Right lobe of liver (tissue), 6 donors: ENCODE measurements at regions not wholly inside any gene's neighbourhood (a gene's known extent, or its start where the extent isn't known, plus 50 kb on each side); places are given as distances from the start of the nearest gene placed in this dataset.

Source experiments
- ATAC-seq, 4 donors: fragments of 200-7000 bp; cut with Tn5 transposase; one replicate each; pipeline ENCODE4 v1.9.1; 2020; ENCODE audit warnings: mild to moderate bottlenecking in 4 of 4, moderate library complexity in 4 of 4
- DNase-seq, 3 donors: peaks; one replicate each; pipeline ENCODE4 v3.0.0-alpha.2; 2020
- H3K27ac ChIP-seq, 3 donors: fragments of 200-600 bp; one replicate each; pipeline ENCODE4 v1.8.0; 2022
- H3K27me3 ChIP-seq, 2 donors: fragments of 200-600 bp; one replicate each; pipeline ENCODE4 v1.8.0; 2022
- H3K36me3 ChIP-seq, 4 donors: fragments of 200-600 bp; sonication (generic) in 1 of 4; one replicate each; pipeline versions ENCODE4 v1.5.1 to v1.8.0; 2017 to 2022; ENCODE audit warnings: control low read depth in 1 of 4
- H3K4me1 ChIP-seq, 4 donors: fragments of 200-600 bp; sonication (generic) in 1 of 4; one replicate each; pipeline versions ENCODE4 v1.5.1 to v1.8.0; 2017 to 2022; ENCODE audit warnings: control low read depth in 1 of 4
- H3K4me3 ChIP-seq, 3 donors: fragments of 200-600 bp; one replicate each; pipeline ENCODE4 v1.8.0; 2022
- H3K9me3 ChIP-seq, 4 donors: fragments of 200-600 bp; sonication (generic) in 1 of 4; one replicate each; pipeline versions ENCODE4 v1.5.1 to v1.8.0; 2017 to 2022; ENCODE audit warnings: control low read depth in 1 of 4
- POLR2A ChIP-seq: fragments of 450-650 bp; IDR thresholded peaks from one replicate; pipeline ENCODE4 v1.6.1; 2017; ENCODE audit warnings: antibody characterized with exemption, mild to moderate bottlenecking
- WGBS: methylation state at CpG from one replicate; pipeline ENCODE4 v1.1.6; 2018; ENCODE audit warnings: low coverage, low lambda C conversion rate; ENCODE audit not compliant: insufficient coverage; ENCODE audit errors: missing lambda C conversion rate; 5-methylcytosine and 5-hydroxymethylcytosine counted together
- intact Hi-C, 2 donors: fragments of 100-400 bp; cut with DNase I; formaldehyde crosslinking; loops; one replicate each; pipeline versions ENCODE4 v1.11.2 to v1.14.1; 2022
- TF ChIP-seq, protein P1 (sequence below), 4 donors: fragments of 200-600 bp in 3 of 4; fragments of 450-650 bp in 1 of 4; IDR thresholded peaks; one replicate each; pipeline versions ENCODE4 v1.5.1 to v1.8.0; 2016 to 2022; ENCODE audit warnings: antibody characterized with exemption in 4 of 4, mild to moderate bottlenecking in 2 of 4
- donor health status: DM: no; HTN: yes; CAD: no.
- donor health status: DM: no; HTN: no; CAD: no.
- donor health status: DM: no; HTN: no; CAD: no.
- donor health status: DM: no; HTN: yes; CAD: no.
- donor health status: DM: no; HTN: yes; CAD: no.

DNA sequence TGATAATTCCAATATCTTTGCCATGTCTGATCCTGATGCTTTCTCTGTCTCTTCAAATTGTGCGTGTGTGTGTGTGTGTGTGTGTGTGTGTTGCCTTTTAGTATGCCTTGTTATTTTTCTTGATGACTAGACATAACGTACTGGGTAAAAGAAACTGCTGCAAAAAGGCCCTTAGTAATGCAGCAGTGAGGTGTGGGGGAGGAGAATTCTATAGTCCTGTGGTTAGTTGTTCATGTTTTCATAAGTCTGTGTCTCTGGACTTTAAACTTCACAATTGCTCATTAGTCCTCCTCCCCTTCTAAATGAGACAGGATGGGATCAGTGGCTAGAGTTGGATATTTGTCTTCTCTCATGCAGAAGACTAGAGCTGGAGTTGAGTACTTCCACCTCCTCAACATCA is 346.2 kb upstream of the IRX1 start:
- WGBS, result 48% methylated on average over 2 of the region's 2 CpGs
- H3K4me3 ChIP-seq, result no peak overlapping the region
- no peak overlapping the region for H3K27ac ChIP-seq
- H3K27me3 ChIP-seq, result no peaks in the 10 kb centered on the region
- TF ChIP-seq, protein P1, sequence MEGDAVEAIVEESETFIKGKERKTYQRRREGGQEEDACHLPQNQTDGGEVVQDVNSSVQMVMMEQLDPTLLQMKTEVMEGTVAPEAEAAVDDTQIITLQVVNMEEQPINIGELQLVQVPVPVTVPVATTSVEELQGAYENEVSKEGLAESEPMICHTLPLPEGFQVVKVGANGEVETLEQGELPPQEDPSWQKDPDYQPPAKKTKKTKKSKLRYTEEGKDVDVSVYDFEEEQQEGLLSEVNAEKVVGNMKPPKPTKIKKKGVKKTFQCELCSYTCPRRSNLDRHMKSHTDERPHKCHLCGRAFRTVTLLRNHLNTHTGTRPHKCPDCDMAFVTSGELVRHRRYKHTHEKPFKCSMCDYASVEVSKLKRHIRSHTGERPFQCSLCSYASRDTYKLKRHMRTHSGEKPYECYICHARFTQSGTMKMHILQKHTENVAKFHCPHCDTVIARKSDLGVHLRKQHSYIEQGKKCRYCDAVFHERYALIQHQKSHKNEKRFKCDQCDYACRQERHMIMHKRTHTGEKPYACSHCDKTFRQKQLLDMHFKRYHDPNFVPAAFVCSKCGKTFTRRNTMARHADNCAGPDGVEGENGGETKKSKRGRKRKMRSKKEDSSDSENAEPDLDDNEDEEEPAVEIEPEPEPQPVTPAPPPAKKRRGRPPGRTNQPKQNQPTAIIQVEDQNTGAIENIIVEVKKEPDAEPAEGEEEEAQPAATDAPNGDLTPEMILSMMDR (IDR thresholded peaks at IDR 0.05), result no peak
- TF ChIP-seq POLR2A, result no peak
- no peaks in the 10 kb centered on the region for H3K4me1 ChIP-seq
- no peak for ATAC-seq
- H3K9me3 ChIP-seq, result no peaks in the 10 kb centered on the region
- no peaks in the 10 kb centered on the region for H3K36me3 ChIP-seq
- intact Hi-C loops, result no loop called here
- no peak for DNase-seq

DNA sequence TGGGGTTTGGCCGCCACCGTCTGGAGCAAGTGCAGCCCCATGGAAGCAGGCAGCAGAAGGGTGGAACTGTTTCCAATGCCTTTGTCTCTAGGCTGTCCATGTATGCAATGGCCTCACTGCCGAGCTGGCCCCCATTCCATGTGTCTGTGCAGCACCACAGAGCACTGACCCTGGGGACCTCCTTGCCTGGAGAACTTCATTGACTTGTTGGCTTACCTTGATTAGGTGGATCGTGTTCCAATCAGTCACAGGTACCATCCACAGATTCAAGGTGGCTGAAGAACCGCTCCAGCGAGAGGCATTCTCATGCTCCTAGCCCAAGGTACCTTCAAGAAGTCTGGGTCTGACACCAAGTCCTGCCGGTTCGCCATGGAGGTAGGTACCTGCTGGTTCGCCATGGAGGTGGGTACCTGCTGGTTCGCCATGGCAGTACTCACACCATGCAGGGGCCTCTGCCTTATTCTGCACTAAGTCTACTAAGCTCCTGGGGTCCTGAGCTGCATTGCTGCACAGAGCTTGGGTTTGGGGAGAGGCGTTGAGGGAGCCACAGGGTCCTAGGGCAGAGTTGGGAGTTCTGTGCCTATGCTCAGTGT is 358.3 kb upstream of the IRX1 start:
- DNase-seq (no peak), ATAC-seq (no peak)
- intact Hi-C loops, result no loop called here

DNA sequence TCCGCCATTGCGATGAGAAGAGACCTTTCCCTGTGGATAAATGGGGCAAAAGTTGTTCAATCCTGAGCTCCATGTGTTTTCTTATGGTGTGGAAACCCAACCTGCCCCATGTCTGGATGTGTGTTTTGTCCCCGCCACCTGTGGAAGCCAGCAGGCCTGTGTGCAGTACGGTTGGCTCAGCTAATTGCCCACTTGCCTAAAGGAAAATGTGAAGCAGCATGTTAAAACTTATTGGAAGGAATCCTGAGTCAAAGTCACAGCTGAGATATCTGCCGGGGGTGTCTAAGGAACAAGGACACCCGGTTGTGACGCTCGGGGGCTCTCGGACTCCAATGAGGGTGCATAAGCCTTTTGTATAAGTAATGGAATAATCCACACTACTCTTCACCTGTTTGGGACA is 361.1 kb upstream of the IRX1 start:
- Histone ChIP-seq H3K27ac (no peak overlapping the region), H3K4me3 (no peak overlapping the region), H3K4me1 (no peaks in the 10 kb centered on the region), H3K27me3 (no peaks in the 10 kb centered on the region), H3K9me3 (no peaks in the 10 kb centered on the region), H3K36me3 (no peaks in the 10 kb centered on the region)
- ATAC-seq (no peak), DNase-seq (no peak)
- 77% methylated on average over 7 of the region's 9 CpGs for WGBS
- TF ChIP-seq, protein P1 (IDR thresholded peaks at IDR 0.05), result no peak
- TF ChIP-seq POLR2A, result no peak
- intact Hi-C loops, result no loop called here

More for the DNA sequence above, 358.3 kb upstream of the IRX1 start:
- H3K36me3 ChIP-seq, result no peaks in the 10 kb centered on the region
- no peak overlapping the region for H3K27ac ChIP-seq
- no peaks in the 10 kb centered on the region for H3K27me3 ChIP-seq
- no peaks in the 10 kb centered on the region for H3K4me1 ChIP-seq
- H3K4me3 ChIP-seq, result no peak overlapping the region
- TF ChIP-seq, protein P1 (IDR thresholded peaks at IDR 0.05), result no peak
- TF ChIP-seq POLR2A, result no peak
- no peaks in the 10 kb centered on the region for H3K9me3 ChIP-seq
- WGBS, result 79% methylated on average over 4 of the region's 11 CpGs

- Histone ChIP-seq H3K27me3 (no peaks in the 10 kb centered on the region), H3K4me1 (no peaks in the 10 kb centered on the region), H3K27ac (no peak overlapping the region), H3K9me3 (no peaks in the 10 kb centered on the region), H3K36me3 (no peaks in the 10 kb centered on the region), H3K4me3 (no peak overlapping the region)
- ATAC-seq (no peak), DNase-seq (no peak)
- no peak for TF ChIP-seq POLR2A
- TF ChIP-seq, protein P1 (IDR thresholded peaks at IDR 0.05), result no peak
- intact Hi-C loops, result no loop called here
- WGBS, result 65% methylated on average over 6 of the region's 10 CpGs
Measured at GRCh38 chr5:3230941-3231340, 364.7 kb upstream of the IRX1 start.

- ATAC-seq, result no peak
- H3K4me3 ChIP-seq, result no peak overlapping the region
- TF ChIP-seq, protein P1 (IDR thresholded peaks at IDR 0.05), result no peak
- no peak for TF ChIP-seq POLR2A
- intact Hi-C loops, result no loop called here
- no peak for DNase-seq
- no peaks in the 10 kb centered on the region for H3K9me3 ChIP-seq
- no peak overlapping the region for H3K27ac ChIP-seq
- H3K36me3 ChIP-seq, result no peaks in the 10 kb centered on the region
- 43% methylated on average over 4 of the region's 5 CpGs for WGBS
- no peaks in the 10 kb centered on the region for H3K27me3 ChIP-seq
- no peaks in the 10 kb centered on the region for H3K4me1 ChIP-seq
Measured at GRCh38 chr5:3230254-3230653, 365.4 kb upstream of the IRX1 start.
